ENCODE measurements at regions not wholly inside any gene's neighbourhood (a gene's known extent, or its start where the extent isn't known, plus 50 kb on each side); places are given as distances from the start of the nearest gene placed in this dataset.

DNA sequence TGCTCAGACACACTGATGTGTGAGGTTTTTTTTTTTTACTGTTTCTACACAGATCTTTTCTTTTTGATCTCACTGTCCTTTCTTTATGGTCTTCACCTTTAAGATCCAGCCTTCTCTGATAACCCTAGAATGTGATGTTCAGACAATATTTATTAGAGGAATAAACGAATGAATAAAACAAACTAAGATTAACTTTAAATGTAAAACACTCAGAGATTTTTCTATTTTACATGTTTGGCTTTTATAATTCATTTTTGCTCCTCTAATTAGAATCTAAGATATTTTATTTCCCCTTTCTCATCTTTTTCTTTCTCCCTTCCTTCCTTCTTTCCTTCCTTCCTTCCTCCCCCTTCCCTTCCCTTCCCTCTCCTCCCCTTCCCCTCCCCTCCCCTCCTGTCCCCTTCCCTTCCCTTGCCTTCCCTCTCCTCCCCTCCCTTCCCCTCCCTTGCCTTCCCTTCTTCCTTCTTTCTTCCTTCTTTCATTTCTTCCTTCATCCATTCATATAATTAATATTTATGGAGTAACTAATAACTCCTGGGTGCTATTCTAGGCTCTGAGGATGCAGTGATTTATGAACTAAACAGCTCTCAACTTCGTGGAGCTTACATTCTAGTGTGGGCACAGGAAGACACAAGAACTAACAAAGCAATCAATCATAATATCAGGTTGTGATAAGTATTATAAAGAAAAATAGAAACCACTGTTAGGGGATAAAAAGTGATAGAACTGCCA, 133.5 kb upstream of the TSHZ2 start:
- TF ChIP-seq EZH2 (IDR thresholded peaks at IDR 0.05; ENCODE audit: insufficient read depth, poor library complexity, severe bottlenecking) (no peak), EZH2phosphoT487 (IDR thresholded peaks at IDR 0.05; ENCODE audit: insufficient read depth, low read depth) (no peak)
- no peaks in the 10 kb centered on the region for H3K4me1 ChIP-seq (ENCODE audit: insufficient read depth)
- H3K27me3 ChIP-seq (replicated peaks; ENCODE audit: insufficient read depth): peaks cover 24% of the 10 kb centered on the region
- no peak overlapping the region for H3K4me3 ChIP-seq
- H3K36me3 ChIP-seq (ENCODE audit: low read depth): no peaks in the 10 kb centered on the region
- H3K4me2 ChIP-seq (ENCODE audit: unreplicated experiment): no peak overlapping the region
- no peaks in the 10 kb centered on the region for H3F3A ChIP-seq (ENCODE audit: insufficient read depth)
- no peak for DNase-seq
- no peak overlapping the region for H2AFZ ChIP-seq
- no peaks in the 10 kb centered on the region for H4K20me1 ChIP-seq (ENCODE audit: insufficient read depth)
- no peak overlapping the region for H3K9ac ChIP-seq
- H3K27ac ChIP-seq: no peak overlapping the region
- no peaks in the 10 kb centered on the region for H3K9me2 ChIP-seq (ENCODE audit: insufficient read depth)
- in situ Hi-C loops (cut with MboI): no loop called here
- H3K9me3 ChIP-seq (ENCODE audit: low read depth): no peaks in the 10 kb centered on the region
- H3K79me2 ChIP-seq (ENCODE audit: insufficient read depth): no peaks in the 10 kb centered on the region
- WGBS, 2 experiments (ENCODE audit: low coverage in 1 of 2, low lambda C conversion rate in 2 of 2, missing lambda C conversion rate in 2 of 2): 24 to 28% methylated on average over 2 of the region's 2 CpGs

DNA sequence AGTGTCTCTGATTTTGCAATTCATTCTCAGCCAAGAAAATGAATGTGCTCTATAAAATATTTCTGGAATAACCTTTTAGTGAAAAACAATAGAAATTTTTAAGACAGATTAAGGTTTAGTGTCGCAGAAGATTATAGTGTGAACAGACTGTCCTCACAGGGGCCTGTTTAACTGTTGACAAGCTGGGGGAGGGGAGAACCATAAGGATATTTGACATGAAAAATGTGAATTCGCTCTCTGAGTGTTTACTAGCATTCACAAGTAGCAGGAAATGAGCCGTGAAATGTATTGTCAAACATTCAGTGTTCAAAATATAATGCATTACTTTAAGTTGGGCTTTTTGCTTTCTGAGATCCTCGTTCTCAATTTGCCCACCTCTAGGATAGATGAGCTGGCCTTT, 134.8 kb upstream of the TSHZ2 start:
- no peak overlapping the region for H3K9ac ChIP-seq
- H3K27me3 ChIP-seq (replicated peaks; ENCODE audit: insufficient read depth): peaks cover 18% of the 10 kb centered on the region
- H3K4me2 ChIP-seq (ENCODE audit: unreplicated experiment): no peak overlapping the region
- H3K9me2 ChIP-seq (ENCODE audit: insufficient read depth): no peaks in the 10 kb centered on the region
- H3F3A ChIP-seq (ENCODE audit: insufficient read depth): no peaks in the 10 kb centered on the region
- TF ChIP-seq EZH2 (IDR thresholded peaks at IDR 0.05; ENCODE audit: insufficient read depth, poor library complexity, severe bottlenecking): no peak
- H2AFZ ChIP-seq: no peak overlapping the region
- no peaks in the 10 kb centered on the region for H3K4me1 ChIP-seq (ENCODE audit: insufficient read depth)
- H3K4me3 ChIP-seq: no peak overlapping the region
- no peak for DNase-seq
- in situ Hi-C loops (cut with MboI): no loop called here
- H3K9me3 ChIP-seq (ENCODE audit: low read depth): no peaks in the 10 kb centered on the region
- H3K79me2 ChIP-seq (ENCODE audit: insufficient read depth): no peaks in the 10 kb centered on the region
- H3K27ac ChIP-seq: no peak overlapping the region
- no peaks in the 10 kb centered on the region for H3K36me3 ChIP-seq (ENCODE audit: low read depth)
- no peaks in the 10 kb centered on the region for H4K20me1 ChIP-seq (ENCODE audit: insufficient read depth)
- WGBS, 2 experiments (ENCODE audit: low coverage in 1 of 2, low lambda C conversion rate in 2 of 2, missing lambda C conversion rate in 2 of 2): 69 to 76% methylated on average over 4 of the region's 4 CpGs

DNA sequence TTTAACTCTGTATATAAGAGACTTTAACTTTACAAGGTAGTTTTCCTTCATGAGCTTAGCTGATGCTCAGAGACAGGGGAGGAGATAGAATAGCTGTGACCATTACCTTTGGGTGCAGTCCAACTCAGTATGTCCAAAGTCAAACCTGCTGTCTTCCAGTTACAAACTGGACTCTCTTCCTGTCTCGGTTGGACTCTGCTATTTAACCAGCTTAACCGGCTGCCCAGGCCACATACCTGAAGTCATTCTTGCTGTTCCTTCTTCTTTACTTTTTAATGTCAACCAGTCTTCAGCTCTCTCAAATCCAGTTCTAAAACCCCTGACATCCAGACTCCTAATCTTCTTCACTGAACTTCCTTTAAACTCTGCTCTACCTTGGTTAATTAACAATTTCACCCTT, 138.3 kb upstream of the TSHZ2 start:
- Histone ChIP-seq H3K36me3 (ENCODE audit: low read depth) (no peaks in the 10 kb centered on the region), H3K79me2 (ENCODE audit: insufficient read depth) (no peaks in the 10 kb centered on the region), H4K20me1 (ENCODE audit: insufficient read depth) (no peaks in the 10 kb centered on the region), H3K27me3 (replicated peaks; ENCODE audit: insufficient read depth) (peaks cover 5% of the 10 kb centered on the region; the same call in 1 of the 2 replicates), H3K27ac (no peak overlapping the region), H3K4me2 (ENCODE audit: unreplicated experiment) (no peak overlapping the region), H3K4me1 (ENCODE audit: insufficient read depth) (no peaks in the 10 kb centered on the region), H3K9me3 (ENCODE audit: low read depth) (no peaks in the 10 kb centered on the region), H3K9ac (no peak overlapping the region), H3K4me3 (no peak overlapping the region), H3K9me2 (ENCODE audit: insufficient read depth) (no peaks in the 10 kb centered on the region), H3F3A (ENCODE audit: insufficient read depth) (no peaks in the 10 kb centered on the region), H2AFZ (no peak overlapping the region)
- TF ChIP-seq EZH2phosphoT487 (IDR thresholded peaks at IDR 0.05; ENCODE audit: insufficient read depth, low read depth): no peak
- no peak for TF ChIP-seq EZH2 (IDR thresholded peaks at IDR 0.05; ENCODE audit: insufficient read depth, poor library complexity, severe bottlenecking)
- 60 to 81% methylated on average over 2 of the region's 2 CpGs for WGBS, 2 experiments (ENCODE audit: low coverage in 1 of 2, low lambda C conversion rate in 2 of 2, missing lambda C conversion rate in 2 of 2)
- in situ Hi-C loops (cut with MboI): no loop called here
- DNase-seq: no peak

DNA sequence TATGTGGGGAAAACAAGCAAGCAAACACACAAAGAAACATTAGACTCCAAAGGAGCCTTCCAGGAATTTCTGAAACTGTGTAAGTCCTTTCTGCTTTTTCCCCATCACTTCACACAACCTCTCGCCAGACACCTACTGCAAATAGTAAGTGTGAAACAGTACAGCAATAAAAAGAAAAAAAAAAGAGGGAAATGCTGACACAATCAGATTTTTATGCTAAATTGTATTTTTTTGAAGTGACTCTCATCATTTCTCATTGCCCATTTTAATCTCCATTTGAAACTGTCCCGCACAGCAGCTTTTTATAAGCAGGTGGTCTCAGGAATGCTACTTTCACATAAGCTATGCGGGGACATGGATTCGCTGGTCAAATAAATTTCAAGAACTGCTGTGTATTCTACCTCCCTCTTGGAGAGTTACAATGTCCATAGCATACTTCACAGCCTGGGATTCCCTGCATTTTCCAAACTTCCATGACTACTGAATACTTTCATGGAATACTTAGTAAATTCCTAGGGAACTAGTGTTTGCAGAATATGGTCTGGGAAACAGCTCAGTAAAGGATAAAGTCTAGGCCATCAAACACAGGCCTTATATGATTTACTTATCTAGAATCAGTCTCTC, 139.9 kb upstream of the TSHZ2 start:
- Histone ChIP-seq H3K27me3 (replicated peaks; ENCODE audit: insufficient read depth) (no peaks in the 10 kb centered on the region), H4K20me1 (ENCODE audit: insufficient read depth) (no peaks in the 10 kb centered on the region), H3K9ac (no peak overlapping the region), H3F3A (ENCODE audit: insufficient read depth) (no peaks in the 10 kb centered on the region), H3K36me3 (ENCODE audit: low read depth) (no peaks in the 10 kb centered on the region), H3K4me2 (ENCODE audit: unreplicated experiment) (no peak overlapping the region), H3K79me2 (ENCODE audit: insufficient read depth) (no peaks in the 10 kb centered on the region), H3K9me3 (ENCODE audit: low read depth) (no peaks in the 10 kb centered on the region), H3K4me3 (no peak overlapping the region), H2AFZ (no peak overlapping the region), H3K27ac (no peak overlapping the region), H3K4me1 (ENCODE audit: insufficient read depth) (peaks cover 10% of the 10 kb centered on the region), H3K9me2 (ENCODE audit: insufficient read depth) (no peaks in the 10 kb centered on the region)
- in situ Hi-C loops (cut with MboI): no loop called here
- TF ChIP-seq EZH2phosphoT487 (IDR thresholded peaks at IDR 0.05; ENCODE audit: insufficient read depth, low read depth) (no peak), EZH2 (IDR thresholded peaks at IDR 0.05; ENCODE audit: insufficient read depth, poor library complexity, severe bottlenecking) (no peak)
- no peak for DNase-seq
- WGBS, 2 experiments (ENCODE audit: low coverage in 1 of 2, low lambda C conversion rate in 2 of 2, missing lambda C conversion rate in 2 of 2): 87 to 97% methylated on average over 4 of the region's 4 CpGs
